ENCODE measurements at regions not wholly inside any gene's neighbourhood (a gene's known extent, or its start where the extent isn't known, plus 50 kb on each side); places are given as distances from the start of the nearest gene placed in this dataset.

DNA sequence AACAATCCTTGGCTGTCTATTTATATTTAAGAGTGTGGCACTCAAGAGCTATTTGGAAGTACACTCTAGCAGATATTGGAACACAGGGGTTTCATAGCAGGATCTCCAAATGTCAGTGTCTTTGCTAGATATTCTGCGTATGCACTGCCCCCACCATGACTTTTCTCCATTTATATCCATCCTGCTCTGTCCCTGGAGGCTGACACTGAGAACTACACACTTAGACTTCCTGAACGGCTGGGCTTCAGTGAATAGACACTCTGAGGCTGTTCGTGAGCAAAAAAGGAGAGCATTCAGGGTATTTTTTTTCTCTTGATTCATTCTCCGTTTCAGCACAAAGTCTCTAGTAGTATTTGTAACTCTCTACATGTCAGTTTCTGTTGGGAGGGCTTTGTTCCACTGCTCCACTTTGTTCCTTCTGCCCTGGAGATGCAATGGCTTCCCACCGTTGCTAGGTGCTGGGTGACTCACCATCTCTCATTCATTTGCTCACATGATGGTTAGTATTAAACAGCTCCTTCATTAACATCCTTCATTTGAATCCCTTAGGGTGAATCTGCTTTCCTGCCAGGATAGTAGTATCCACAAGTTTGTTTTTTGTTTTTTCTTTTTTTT, 155.9 kb upstream of the SLC13A1 start:
- Histone ChIP-seq H2AFZ (ENCODE audit: low read length) (no peak overlapping the region), H3K4me1 (ENCODE audit: insufficient read depth, low read length, severe bottlenecking) (no peaks in the 10 kb centered on the region), H4K20me1 (ENCODE audit: insufficient read depth, low read length) (no peaks in the 10 kb centered on the region), H3K9me2 (ENCODE audit: low read depth, low read length) (no peaks in the 10 kb centered on the region), H3K27ac (ENCODE audit: low read depth, low read length, poor library complexity, severe bottlenecking) (no peak overlapping the region), H3K4me2 (ENCODE audit: low read length) (no peak overlapping the region), H3K9ac (ENCODE audit: low read length) (no peak overlapping the region), H3F3A (ENCODE audit: insufficient read depth, low read length) (no peaks in the 10 kb centered on the region), H3K9me3 (ENCODE audit: low read length) (no peaks in the 10 kb centered on the region), H3K79me2 (ENCODE audit: insufficient read depth, low read length) (no peaks in the 10 kb centered on the region), H3K27me3 (ENCODE audit: insufficient read depth, low read length) (no peaks in the 10 kb centered on the region), H3K4me3 (ENCODE audit: low read depth, low read length, poor library complexity, severe bottlenecking) (no peak overlapping the region), H3K36me3 (ENCODE audit: insufficient read depth, low read length) (no peaks in the 10 kb centered on the region)
- no peak for TF ChIP-seq EZH2 (IDR thresholded peaks at IDR 0.05; ENCODE audit: borderline replicate concordance, low read length)
- TF ChIP-seq, protein P1, sequence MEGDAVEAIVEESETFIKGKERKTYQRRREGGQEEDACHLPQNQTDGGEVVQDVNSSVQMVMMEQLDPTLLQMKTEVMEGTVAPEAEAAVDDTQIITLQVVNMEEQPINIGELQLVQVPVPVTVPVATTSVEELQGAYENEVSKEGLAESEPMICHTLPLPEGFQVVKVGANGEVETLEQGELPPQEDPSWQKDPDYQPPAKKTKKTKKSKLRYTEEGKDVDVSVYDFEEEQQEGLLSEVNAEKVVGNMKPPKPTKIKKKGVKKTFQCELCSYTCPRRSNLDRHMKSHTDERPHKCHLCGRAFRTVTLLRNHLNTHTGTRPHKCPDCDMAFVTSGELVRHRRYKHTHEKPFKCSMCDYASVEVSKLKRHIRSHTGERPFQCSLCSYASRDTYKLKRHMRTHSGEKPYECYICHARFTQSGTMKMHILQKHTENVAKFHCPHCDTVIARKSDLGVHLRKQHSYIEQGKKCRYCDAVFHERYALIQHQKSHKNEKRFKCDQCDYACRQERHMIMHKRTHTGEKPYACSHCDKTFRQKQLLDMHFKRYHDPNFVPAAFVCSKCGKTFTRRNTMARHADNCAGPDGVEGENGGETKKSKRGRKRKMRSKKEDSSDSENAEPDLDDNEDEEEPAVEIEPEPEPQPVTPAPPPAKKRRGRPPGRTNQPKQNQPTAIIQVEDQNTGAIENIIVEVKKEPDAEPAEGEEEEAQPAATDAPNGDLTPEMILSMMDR (IDR thresholded peaks at IDR 0.05; ENCODE audit: low read length) = no peak

DNA sequence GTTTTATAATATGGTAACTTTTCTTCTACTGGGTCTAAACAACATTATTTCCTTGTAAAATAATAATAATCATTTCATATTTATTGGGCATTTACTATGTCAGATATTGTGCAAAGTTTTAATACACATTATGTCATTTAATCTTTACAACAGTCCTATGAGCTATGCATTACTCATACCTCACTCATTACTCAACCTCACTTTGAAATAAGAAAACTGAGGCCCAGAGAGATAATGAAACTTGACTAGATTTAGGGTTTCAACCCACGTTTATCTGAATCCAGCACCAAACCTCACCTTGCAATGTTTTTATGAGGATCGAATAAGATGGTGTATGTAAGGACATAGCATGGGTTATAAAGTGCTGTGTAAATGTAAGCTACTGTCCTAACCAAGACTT, 153.2 kb upstream of the SLC13A1 start:
- H3K9me2 ChIP-seq (ENCODE audit: low read depth, low read length) = no peaks in the 10 kb centered on the region
- no peaks in the 10 kb centered on the region for H3K27me3 ChIP-seq (ENCODE audit: insufficient read depth, low read length)
- no peaks in the 10 kb centered on the region for H3F3A ChIP-seq (ENCODE audit: insufficient read depth, low read length)
- H3K27ac ChIP-seq (ENCODE audit: low read depth, low read length, poor library complexity, severe bottlenecking) = no peak overlapping the region
- H3K9me3 ChIP-seq (ENCODE audit: low read length) = no peaks in the 10 kb centered on the region
- no peaks in the 10 kb centered on the region for H3K36me3 ChIP-seq (ENCODE audit: insufficient read depth, low read length)
- no peak overlapping the region for H3K9ac ChIP-seq (ENCODE audit: low read length)
- H3K4me2 ChIP-seq (ENCODE audit: low read length) = no peak overlapping the region
- no peak overlapping the region for H2AFZ ChIP-seq (ENCODE audit: low read length)
- no peaks in the 10 kb centered on the region for H4K20me1 ChIP-seq (ENCODE audit: insufficient read depth, low read length)
- no peaks in the 10 kb centered on the region for H3K79me2 ChIP-seq (ENCODE audit: insufficient read depth, low read length)
- no peak overlapping the region for H3K4me3 ChIP-seq (ENCODE audit: low read depth, low read length, poor library complexity, severe bottlenecking)
- H3K4me1 ChIP-seq (ENCODE audit: insufficient read depth, low read length, severe bottlenecking) = no peaks in the 10 kb centered on the region
- TF ChIP-seq, protein P1 (IDR thresholded peaks at IDR 0.05; ENCODE audit: low read length) = no peak

DNA sequence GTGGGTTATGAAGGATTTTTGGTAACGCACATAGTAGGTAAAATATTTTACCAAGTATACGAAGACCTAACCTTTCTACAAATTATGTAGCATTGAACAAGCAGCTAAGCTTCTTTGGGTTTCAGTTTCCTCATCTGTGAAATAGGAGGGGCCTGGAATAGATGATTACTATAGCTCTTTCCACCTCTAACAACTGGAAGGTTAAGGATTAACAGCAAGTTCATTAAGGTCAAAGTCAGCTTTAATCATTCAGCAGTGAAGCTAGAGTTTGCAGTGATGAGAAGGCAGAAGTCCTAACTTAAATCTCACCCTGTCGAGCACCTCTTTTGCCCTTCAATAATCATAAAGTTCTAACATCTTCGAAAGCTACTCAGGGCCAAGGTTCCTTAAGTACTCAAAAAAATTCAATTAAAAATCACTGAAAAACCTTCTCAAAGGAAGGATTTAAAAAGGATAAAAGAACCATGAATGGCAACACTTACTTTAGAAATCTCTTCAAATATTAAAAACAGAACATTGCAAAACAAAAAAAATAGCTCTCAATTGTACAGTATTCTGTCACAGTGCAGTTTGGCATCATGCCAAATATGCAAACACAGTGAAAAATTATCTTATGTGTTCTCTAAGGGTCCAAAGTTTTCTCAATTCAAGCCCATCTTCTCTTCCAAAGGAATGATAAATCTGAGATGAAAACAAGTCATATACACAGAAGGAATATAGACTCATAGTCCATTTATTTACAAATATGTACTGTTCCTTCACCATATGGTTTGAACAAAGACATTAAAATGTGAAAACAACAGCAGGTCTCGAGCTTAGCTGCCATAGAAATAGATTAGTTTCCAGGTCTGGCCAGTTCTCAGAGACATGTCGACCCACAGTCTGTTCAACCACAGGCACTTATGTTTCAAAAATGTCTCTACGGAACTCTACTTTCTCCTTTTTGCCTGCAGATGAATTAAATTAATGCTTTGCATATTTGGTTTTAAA, 152.0 kb upstream of the SLC13A1 start:
- no peak for TF ChIP-seq EZH2 (IDR thresholded peaks at IDR 0.05; ENCODE audit: borderline replicate concordance, low read length)
- TF ChIP-seq, protein P1 (IDR thresholded peaks at IDR 0.05; ENCODE audit: low read length) = no peak
- Histone ChIP-seq H3K27me3 (ENCODE audit: insufficient read depth, low read length) (no peaks in the 10 kb centered on the region), H3K79me2 (ENCODE audit: insufficient read depth, low read length) (no peaks in the 10 kb centered on the region), H3K27ac (ENCODE audit: low read depth, low read length, poor library complexity, severe bottlenecking) (no peak overlapping the region), H3K4me2 (ENCODE audit: low read length) (no peak overlapping the region), H3K4me3 (ENCODE audit: low read depth, low read length, poor library complexity, severe bottlenecking) (no peak overlapping the region), H3K36me3 (ENCODE audit: insufficient read depth, low read length) (no peaks in the 10 kb centered on the region), H2AFZ (ENCODE audit: low read length) (no peak overlapping the region), H3K9me3 (ENCODE audit: low read length) (no peaks in the 10 kb centered on the region), H3K4me1 (ENCODE audit: insufficient read depth, low read length, severe bottlenecking) (no peaks in the 10 kb centered on the region), H3K9ac (ENCODE audit: low read length) (no peak overlapping the region), H3F3A (ENCODE audit: insufficient read depth, low read length) (no peaks in the 10 kb centered on the region), H3K9me2 (ENCODE audit: low read depth, low read length) (no peaks in the 10 kb centered on the region), H4K20me1 (ENCODE audit: insufficient read depth, low read length) (no peaks in the 10 kb centered on the region)

Data from OCI-LY1 (cell line).